GM18870 (cell line): ENCODE measurements at regions not wholly inside any gene's neighbourhood (a gene's known extent, or its start where the extent isn't known, plus 50 kb on each side); places are given as distances from the start of the nearest gene placed in this dataset.

Experiments used
- ATAC-seq: cut with Tn5 transposase; IDR thresholded peaks from one replicate; pipeline ENCODE4 v1.9.1; 2021; ENCODE audit warnings: moderate library complexity; ENCODE audit not compliant: unreplicated experiment

GRCh38 chr10:129322933-129323820 lies 143.9 kb upstream of the MGMT start:
- no peak for ATAC-seq

GRCh38 chr10:129323879-129324278 lies 143.2 kb upstream of the MGMT start:
- no peak for ATAC-seq

GRCh38 chr10:129325893-129326292 lies 141.1 kb upstream of the MGMT start:
- no peak for ATAC-seq

- ATAC-seq, result no peak
These were observed 138.5 kb upstream of the MGMT start for GRCh38 chr10:129328546-129328945.

- ATAC-seq, result no peak
These were observed 137.5 kb upstream of the MGMT start for GRCh38 chr10:129329385-129330055.

GRCh38 chr10:129330211-129330610 lies 136.8 kb upstream of the MGMT start:
- ATAC-seq, result no peak

- ATAC-seq, result no peak
These were observed 135.7 kb upstream of the MGMT start for GRCh38 chr10:129331207-129331838.

GRCh38 chr10:129331839-129332220 lies 135.2 kb upstream of the MGMT start:
- no peak for ATAC-seq

GRCh38 chr10:129332476-129332875 lies 134.6 kb upstream of the MGMT start:
- no peak for ATAC-seq

- ATAC-seq, result no peak
These were observed 133.3 kb upstream of the MGMT start for GRCh38 chr10:129333706-129334105.

- ATAC-seq, result no peak
These were observed 132.8 kb upstream of the MGMT start for GRCh38 chr10:129334266-129334665.

GRCh38 chr10:129335396-129335795 lies 131.6 kb upstream of the MGMT start:
- no peak for ATAC-seq

- ATAC-seq, result no peak
These were observed 131.1 kb upstream of the MGMT start for GRCh38 chr10:129335942-129336341.

- ATAC-seq, result no peak
These were observed 127.8 kb upstream of the MGMT start for GRCh38 chr10:129339191-129339590.

- no peak for ATAC-seq
These were observed 127.2 kb upstream of the MGMT start for GRCh38 chr10:129339841-129340240.

GRCh38 chr10:129341087-129341486 lies 126.0 kb upstream of the MGMT start:
- no peak for ATAC-seq

GRCh38 chr10:129342385-129342784 lies 124.7 kb upstream of the MGMT start:
- no peak for ATAC-seq

GRCh38 chr10:129343141-129343540 lies 123.9 kb upstream of the MGMT start:
- ATAC-seq, result no peak

GRCh38 chr10:129344103-129344502 lies 122.9 kb upstream of the MGMT start:
- no peak for ATAC-seq

- ATAC-seq, result no peak
These were observed 122.2 kb upstream of the MGMT start for GRCh38 chr10:129344731-129345355.

GRCh38 chr10:129345763-129346162 lies 121.3 kb upstream of the MGMT start:
- no peak for ATAC-seq
